Left ventricle myocardium inferior (tissue), 1 donor: ENCODE measurements at regions not wholly inside any gene's neighbourhood (a gene's known extent, or its start where the extent isn't known, plus 50 kb on each side); places are given as distances from the start of the nearest gene placed in this dataset.

Source experiments
- DNase-seq: peaks from one replicate; pipeline ENCODE4 v3.0.0-alpha.2; 2020
- H3K27ac ChIP-seq: fragments of 200-600 bp; replicated peaks from 2 replicates; pipeline ENCODE4 v1.8.0; 2021
- H3K27me3 ChIP-seq: fragments of 200-600 bp; 2 replicates; pipeline ENCODE4 v1.8.0; 2021; ENCODE audit warnings: low read depth
- H3K36me3 ChIP-seq: fragments of 200-600 bp; 2 replicates; pipeline ENCODE4 v1.8.0; 2021
- H3K4me1 ChIP-seq: fragments of 200-600 bp; 2 replicates; pipeline ENCODE4 v1.8.0; 2021
- H3K4me3 ChIP-seq: fragments of 200-600 bp; 2 replicates; pipeline ENCODE4 v1.8.0; 2021; ENCODE audit warnings: mild to moderate bottlenecking, moderate library complexity
- H3K9me3 ChIP-seq: fragments of 200-600 bp; replicated peaks from 2 replicates; pipeline ENCODE4 v1.8.0; 2021
- CTCF ChIP-seq: fragments of 200-600 bp; IDR thresholded peaks from 2 replicates; pipeline ENCODE4 v1.8.0; 2021; ENCODE audit warnings: antibody characterized with exemption, mild to moderate bottlenecking, borderline replicate concordance
- intact Hi-C: fragments of 100-400 bp; cut with micrococcal nuclease; formaldehyde crosslinking; loops from one replicate; pipeline ENCODE4 v1.11.0; 2022
- donor health status: DM: no; HTN: yes; CAD: no; lungs with severe emphysema.

- Histone ChIP-seq H3K9me3 (no peaks in the 10 kb centered on the region), H3K27me3 (no peaks in the 10 kb centered on the region), H3K36me3 (no peaks in the 10 kb centered on the region), H3K4me3 (no peak overlapping the region), H3K27ac (no peak overlapping the region), H3K4me1 (no peaks in the 10 kb centered on the region)
- intact Hi-C loops, result no loop called here
- TF ChIP-seq CTCF, result no peak
- DNase-seq, result no peak
Observed at GRCh38 chr7:53539558-53539957, 504.1 kb downstream of the POM121L12 start.

GRCh38 chr7:53541475-53541874, 506.0 kb downstream of the POM121L12 start:
- Histone ChIP-seq H3K27me3 (no peaks in the 10 kb centered on the region), H3K4me1 (no peaks in the 10 kb centered on the region), H3K9me3 (no peaks in the 10 kb centered on the region), H3K4me3 (no peak overlapping the region), H3K36me3 (no peaks in the 10 kb centered on the region), H3K27ac (no peak overlapping the region)
- no peak for TF ChIP-seq CTCF
- intact Hi-C loops, result no loop called here
- no peak for DNase-seq

- Histone ChIP-seq H3K9me3 (no peaks in the 10 kb centered on the region), H3K4me1 (no peaks in the 10 kb centered on the region), H3K27me3 (no peaks in the 10 kb centered on the region), H3K27ac (no peak overlapping the region), H3K36me3 (no peaks in the 10 kb centered on the region), H3K4me3 (no peak overlapping the region)
- no peak for DNase-seq
- intact Hi-C loops, result no loop called here
- TF ChIP-seq CTCF, result no peak
Observed at GRCh38 chr7:53542157-53542556, 506.7 kb downstream of the POM121L12 start.
